HUDEP-2 (cell line): ENCODE measurements at regions not wholly inside any gene's neighbourhood (a gene's known extent, or its start where the extent isn't known, plus 50 kb on each side); places are given as distances from the start of the nearest gene placed in this dataset.
A peak's percentile ranks its signal among the peaks of the same experiment; 100 is the strongest.

Source experiments
- DNase-seq, 76 experiments: peaks; one replicate each; lab custom pipeline; 2025; ENCODE audit not compliant: unreplicated experiment in 76 of 76; lab: John Stamatoyannopoulos, UW

DNA sequence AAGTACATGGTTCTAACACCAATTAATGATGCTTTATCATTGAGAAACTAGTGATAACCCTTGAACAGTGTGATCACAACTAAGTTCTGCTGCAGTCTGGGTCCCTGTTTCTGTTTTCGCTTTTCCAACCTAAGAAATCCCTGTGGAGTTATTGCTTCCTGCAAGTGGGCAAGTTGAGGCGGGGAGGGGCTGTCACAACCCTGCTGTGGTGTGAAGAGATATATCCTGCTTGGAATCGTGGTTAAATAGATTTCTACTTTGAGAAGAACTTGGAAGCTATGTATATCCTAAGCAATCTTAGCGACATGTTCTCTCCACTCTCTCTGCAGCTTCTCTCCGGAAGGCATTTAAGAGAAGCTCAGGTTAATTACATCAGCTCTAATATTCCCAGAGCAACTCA lies 1223.6 kb downstream of the EPHA7 start:
- DNase-seq, result no peak

DNA sequence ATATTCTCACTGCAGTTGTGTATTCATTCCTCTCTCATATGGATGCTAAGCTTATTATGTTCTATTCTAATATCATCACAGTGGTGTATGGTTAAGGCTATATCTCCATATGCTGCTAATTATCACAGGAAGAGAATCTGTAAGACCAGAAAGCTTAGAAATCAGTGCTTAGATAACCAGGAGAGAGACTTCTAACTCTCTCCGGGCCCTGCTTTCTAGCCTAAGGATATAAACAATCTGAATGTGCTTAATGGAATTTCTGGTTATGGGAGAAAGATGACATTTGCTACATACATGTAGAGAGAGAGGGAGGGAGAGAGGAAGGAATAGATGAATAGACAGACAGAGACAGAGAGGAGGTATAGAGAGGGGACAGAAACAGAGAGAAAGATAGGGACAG lies 1231.3 kb downstream of the EPHA7 start:
- DNase-seq, result no peak

DNA sequence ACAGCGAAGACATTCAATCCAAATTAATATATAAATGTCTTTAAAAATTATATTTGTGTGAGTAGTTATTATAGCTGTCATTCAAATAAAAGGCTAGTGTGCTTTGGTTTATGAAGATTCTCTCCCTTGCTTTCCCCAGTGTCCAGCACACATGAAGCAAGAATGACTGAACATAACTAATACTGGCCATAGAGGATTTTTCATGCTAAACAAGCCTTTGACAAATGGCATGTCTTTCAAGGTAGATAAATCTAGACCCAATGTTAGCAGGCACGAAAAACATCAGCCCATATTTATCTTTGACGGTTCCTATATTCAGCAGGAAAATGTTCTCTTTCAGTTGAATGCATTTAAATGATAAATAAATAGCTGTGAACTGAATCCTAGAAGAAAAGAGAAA lies 1234.4 kb downstream of the EPHA7 start:
- DNase-seq, result no peak

DNA sequence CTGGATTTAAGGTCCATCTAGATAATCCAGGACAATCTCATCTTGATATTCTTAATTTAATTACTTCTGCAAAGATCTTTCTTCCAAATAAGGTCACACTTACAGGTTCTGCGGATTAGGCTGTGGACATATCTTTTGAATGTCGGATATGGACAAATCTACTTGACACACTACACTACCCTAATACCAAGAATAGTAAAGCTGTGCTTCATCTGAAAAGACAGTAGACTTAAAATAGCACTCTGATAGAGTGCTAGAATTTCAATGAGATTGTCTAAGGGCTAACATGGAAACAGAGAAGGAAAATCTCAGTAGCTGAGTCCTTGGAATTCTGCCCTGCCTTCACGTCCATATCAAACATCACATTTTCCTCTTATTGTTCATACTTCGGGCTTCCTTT lies 1238.0 kb downstream of the EPHA7 start:
- no peak for DNase-seq

DNA sequence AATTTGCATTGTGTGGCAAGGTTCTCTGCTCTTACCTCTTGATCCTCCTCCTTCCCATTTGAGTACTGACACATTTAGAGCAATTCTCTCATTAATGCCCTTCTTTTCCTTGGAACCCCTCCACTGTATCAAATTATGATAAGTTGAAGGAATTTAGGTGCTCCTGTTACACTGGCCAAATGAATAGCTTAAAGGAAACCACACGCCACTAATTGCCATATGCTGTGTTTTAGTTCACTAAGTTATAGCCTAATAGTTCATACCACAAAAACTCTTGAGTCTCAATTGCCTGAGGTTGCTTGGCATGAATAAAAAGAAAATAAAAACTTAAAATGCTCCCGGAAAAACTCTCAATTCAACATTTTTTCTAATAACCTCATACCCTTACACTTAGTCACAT lies 1239.3 kb downstream of the EPHA7 start:
- no peak for DNase-seq

DNA sequence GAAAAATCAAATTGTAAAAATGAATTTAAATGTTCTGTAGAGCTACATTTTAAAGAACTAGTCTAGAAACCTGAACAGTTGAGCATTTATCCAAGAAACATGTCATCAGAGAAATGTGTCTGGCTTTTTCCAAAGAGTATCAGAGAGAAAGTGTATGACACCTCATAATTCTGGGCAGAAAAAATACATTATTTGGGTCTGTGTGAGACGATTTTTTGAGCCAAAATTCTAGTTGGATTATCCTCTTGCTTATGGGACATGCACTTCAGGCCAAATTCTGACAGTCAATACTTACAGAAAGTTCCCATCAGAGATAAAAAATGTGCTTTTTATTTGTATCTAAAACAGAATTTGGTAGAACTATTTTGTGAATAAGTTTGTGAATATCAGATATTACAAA lies 1242.7 kb downstream of the EPHA7 start:
- no peak for DNase-seq

DNA sequence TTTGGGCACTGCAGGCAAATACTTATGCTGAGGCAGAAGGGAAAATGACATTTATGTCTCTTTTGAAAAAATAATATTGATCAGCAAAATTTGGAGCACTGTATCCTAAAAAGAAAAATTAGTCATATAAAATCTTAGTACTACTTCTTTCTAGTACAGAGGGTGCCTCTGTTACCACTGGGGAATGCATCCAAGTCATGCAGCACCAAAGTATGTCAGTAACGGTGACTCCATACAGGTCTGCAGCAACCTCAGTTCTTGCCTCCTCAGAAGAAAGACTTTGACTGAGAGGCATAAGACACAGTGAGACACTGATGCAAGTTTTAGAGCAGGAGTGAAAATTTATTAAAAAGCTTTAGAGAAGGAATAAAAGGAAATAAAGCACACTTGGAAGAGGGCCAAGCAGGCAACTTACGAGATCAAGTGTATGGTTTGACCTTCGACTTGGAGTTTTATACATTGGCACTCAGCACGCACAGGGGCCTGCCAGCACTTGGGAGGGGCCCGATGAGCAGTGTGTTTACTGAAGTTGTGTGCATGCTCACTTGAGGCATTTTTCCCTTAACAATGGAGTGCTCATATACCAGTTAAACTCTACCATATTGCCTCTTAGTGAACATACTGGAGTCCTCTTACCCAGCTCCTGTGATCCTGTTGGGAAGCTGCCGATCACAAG lies 1244.8 kb downstream of the EPHA7 start:
- DNase-seq, result no peak

DNA sequence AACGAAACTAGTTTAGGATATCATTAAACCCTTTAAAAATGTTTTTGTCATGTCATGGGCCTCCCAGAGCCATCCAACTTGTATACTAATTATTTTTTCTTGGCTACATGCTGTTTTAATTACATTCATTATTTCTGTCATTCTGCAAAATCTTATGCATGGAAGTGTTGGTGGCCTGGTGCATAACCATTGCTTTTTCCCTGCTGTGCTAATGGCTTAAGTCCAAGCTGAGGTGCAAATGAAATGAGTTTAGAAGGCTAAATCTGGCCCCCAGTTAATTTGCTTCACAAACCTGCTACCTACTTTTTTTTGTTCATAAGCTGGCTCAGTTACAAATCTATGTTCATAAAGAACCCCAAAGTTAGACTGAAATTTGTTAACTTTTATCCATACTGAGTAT lies 1249.9 kb downstream of the EPHA7 start:
- DNase-seq, result no peak

DNA sequence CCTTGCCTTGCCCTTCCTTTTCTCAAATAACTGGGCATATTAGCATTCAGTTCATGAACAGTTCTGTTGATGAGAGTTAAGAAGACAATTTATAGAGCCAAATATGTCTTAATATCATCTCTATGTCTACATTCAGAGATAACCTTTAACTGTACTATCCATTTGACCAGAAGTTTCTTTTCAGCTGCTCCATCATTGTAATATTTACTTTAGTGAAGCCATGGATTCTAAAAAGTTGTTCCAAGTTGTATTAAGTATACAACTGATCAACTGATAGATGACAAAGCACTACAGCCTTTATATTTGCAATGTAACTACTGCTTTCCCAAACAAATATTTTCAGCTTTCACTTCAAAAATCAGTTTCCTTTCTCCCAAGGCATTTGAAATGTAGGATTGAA lies 1252.7 kb downstream of the EPHA7 start:
- DNase-seq, result no peak

DNA sequence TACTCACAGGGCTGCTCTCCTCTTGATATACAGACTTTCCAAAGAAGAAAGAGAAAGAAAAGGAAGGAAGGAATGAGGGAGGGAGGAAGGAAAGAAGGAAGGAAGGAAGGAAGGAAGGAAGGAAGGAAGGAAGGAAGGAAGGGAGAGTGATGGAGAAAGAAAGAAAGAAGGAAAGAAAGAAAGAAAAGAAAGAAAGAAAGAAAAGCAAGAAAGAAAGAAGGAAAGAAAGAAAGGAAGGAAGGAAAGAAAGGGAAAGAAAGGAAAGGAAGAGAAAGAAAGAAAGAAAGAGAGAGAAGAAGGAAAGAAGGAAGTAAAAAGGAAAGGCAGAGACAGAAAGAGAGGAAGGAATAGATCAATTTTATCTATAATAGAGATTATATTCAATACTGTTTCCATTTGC lies 1257.4 kb downstream of the EPHA7 start:
- DNase-seq, result no peak

DNA sequence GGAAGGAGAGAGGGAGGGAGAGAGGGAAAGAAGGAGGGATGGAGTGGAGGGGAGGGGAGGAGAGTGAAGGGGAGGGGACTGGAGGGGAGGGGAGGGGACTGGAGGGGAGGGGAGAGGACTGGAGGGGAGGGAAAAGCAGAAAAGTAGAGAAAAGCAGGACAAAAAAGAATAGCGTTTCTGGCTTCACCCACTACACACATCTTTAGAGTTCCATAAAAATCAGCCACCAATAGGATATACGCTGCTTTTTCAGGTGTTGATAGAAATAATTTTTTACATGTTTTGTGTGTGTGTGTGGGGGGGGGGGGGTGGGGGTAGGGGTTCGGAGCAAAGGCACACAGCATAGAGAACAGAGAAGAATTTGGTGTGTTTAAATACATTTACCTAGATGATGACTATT lies 1259.1 kb downstream of the EPHA7 start:
- no peak for DNase-seq

DNA sequence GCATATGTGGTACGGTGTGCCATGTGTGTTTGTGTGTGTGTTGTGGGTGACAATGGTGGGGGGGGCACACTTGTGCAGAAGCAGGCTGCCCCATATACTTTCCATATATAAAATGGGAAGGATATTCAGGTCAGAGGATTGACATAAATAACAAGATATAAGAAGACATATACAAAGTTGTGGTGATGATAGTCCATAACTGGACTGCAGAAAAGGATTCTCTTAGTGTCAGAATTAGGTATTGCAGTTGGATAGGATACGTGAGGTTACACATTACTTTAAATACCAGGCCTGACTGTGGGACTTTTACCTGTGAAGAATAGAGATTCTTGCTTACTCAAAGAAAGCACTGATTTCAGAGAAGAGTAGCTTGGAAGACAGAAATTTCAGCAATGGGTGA lies 1260.3 kb downstream of the EPHA7 start:
- no peak for DNase-seq

DNA sequence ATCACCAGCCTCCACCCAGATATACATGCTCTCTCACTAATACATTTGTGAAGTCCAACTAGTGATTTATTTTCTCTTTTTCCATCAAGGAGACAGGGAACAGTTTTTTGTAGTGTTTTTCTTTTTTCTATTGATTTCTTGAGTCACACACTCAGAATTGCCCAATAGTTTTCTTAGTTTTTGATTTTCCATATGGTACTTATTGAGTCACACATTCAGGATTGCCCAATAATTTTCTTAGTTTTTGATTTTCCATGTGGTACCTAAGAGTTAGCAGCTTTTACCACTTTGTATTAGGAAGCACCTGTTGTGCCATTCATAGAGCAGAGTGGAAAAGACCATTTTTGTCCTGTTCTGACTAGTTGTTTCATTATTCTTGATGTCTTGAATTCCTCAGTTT lies 1268.8 kb downstream of the EPHA7 start:
- DNase-seq, result no peak

DNA sequence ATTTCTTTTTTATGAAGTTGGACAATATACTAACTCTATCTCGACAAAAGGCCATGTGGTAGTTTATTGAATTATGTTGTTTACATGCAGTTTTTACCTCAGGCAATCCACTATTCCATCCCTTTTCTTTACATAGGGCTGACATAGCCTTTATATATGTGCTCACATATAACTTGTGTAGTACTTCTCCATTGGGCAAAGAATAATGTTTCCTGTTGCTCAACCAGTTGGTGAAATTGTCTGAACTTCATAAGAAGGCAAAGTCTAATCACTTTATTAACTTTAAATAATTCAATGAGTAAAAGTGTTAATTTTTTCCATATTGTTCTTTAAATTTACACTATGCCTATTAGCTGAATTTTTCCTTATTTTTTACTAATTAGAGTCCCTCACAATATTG lies 1272.1 kb downstream of the EPHA7 start:
- no peak for DNase-seq

DNA sequence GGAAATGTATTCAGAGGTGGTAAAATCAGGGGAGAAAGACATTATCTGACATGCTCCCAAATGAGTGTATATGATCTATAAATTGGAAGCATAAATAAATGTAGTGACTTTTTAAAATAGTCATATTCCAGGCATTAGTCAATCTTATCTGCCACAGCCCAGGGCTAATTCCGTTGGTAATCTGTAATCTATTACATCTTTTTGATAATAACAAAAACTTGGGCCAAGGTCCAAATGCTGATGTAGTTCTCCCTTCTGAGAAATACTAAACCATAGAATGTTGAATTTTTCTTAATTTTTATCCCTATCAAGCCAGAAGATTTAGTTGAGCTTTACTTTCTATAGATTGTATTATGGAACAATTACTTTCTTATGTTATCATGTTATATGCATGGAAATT lies 1279.8 kb downstream of the EPHA7 start:
- DNase-seq, result no peak

DNA sequence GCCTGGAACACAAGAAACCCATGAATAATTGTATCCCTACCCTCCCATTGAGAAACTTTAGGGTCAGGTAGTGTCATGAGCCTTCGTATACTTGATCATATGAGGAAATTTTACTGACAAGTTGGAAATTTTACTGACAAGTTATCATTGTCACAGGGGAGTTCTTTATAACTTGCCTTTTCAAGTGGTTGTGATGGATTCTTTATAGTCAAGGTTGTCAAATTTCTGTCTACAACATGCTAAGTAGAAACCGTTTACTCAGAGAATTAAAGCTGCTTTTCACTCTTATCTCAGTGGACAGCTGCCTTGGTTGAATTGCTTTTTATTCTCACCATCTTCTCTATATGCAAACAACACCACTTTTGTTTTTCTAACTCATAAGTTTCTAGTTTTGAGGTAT lies 1286.4 kb downstream of the EPHA7 start:
- no peak for DNase-seq

DNA sequence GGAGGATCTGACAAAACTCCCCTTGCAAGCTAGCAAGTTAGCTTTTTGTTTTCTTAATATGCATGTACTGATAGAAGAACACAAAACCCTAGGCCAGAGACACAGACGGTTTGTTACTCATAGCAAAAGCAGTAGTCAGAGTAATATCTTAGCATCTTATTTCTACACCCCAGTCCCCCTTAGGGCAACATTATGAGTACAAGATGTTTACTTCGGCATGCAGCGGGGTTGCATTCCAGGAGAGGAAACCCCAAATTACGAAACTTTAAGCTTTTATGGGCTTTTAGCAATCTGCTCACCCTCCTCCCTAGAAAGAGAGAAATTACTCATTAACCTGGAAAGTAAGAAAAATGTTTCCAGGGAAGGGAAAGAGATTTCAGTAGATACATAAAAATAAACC lies 1286.9 kb downstream of the EPHA7 start:
- no peak for DNase-seq

DNA sequence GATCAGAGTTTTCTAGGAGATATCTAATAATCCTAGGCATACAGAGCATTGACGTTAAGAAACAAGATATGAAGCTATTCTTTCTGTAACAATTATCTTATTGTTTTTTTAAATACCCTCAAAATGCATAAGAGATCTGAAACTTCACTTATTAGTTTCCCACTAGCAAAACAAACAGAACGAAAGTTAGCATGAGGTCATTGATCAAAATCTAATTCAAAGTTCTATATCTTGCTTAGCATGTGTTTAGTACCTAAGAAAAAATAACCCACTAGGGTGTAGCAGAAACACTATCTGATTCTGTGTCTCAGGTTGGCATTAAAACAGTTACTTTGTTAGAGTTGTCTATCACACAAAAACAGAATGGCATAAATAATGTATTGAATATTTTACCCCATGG lies 1288.4 kb downstream of the EPHA7 start:
- no peak for DNase-seq

DNA sequence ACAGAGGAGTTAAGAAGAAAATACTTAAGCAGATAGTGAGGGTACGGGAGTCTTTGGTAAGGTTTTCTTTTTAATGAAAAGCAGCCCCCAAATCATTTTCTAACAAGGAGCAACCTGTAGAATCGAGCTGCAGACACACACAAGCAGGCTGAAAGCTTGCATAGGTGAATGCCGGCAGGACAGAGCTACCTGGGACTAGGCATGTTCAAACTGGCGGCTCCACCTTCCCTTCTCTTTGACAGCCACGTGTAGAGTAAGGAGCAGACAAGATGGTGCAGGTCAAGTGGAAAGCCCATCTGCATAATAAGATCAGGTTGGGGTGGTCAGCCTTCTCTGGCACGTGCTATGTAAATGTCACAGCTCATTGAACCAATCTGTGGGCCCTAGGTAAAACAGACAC lies 1292.4 kb downstream of the EPHA7 start:
- no peak for DNase-seq

DNA sequence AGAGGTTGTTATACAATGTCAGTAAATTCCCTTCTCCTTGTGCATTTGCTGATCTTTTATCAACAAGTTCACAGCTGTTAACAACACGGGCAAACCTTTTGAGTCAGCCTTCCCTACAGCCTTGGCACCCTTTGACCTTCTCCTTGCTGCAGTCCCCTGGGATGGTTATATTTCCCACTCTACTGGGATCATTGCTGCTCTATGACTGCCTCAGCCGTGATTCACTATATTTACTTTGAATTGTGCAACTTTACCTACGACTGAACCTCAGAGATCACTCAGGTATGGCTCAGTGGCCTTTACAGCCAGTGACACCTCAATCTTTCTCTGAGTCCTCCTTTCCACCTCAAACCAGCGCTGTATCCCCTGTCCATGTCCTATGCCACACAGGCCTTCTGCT lies 1293.3 kb downstream of the EPHA7 start:
- DNase-seq, result no peak

DNA sequence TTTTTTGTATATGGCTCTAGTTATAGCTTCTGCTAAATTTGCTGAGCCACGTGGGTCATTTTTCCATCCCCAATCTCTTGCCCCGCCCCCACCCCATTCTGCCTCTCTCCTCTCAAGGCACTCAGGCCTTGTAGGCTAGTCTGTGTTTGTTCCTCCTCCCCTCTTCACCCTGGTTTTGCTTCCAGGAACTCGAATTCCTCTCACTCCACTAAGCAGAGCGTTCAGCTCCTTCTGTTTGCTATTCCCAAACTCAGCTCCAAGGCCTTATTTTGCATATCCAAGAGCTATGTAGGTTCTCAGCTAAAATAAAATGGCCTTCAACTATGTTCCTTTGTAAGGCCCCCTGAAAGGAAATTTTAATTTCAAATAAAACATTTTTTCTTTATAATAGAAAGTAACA lies 1293.7 kb downstream of the EPHA7 start:
- no peak for DNase-seq

DNA sequence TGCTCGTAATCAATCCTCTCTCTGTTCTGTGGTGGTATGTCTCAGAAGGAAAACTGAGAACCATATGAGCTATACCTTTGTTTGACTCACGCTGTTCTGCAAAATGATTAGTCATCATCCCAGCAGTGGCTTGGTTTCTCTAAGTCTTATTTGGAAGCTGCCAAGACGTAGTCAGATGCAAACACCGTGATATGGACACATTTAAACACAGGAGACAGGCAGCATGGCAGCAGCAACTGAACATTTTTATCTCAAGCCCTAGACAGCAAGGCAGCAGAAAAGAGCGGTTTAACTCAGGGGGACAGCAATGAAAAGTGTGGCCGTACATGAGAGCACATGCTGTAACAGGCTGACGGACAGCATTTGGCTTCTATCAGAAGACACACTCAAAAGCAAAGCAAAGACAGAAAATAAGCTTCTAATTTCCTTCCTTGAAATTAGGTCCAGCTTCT lies 1295.1 kb downstream of the EPHA7 start:
- DNase-seq, result peak in 6 of 76 experiments; percentile 10 to 45 (median 26)

DNA sequence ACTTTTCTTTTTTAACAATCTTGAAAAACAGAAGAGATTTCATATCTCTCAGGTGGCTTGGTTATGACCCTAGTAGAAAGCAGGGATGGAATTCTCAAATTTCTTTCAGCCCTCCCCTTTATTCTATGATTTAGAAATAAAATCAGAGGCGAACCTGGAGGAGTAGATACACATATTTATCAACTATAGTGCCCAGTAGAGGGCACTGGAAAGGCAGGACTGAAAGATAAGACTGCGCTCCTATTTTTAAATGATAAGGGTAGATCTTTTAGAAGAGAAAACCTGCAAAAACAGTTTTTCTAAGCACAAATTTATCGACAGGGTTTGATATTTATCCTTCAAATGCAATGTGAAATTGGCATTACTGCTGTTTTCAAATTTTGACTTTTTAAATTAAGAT lies 1296.6 kb downstream of the EPHA7 start:
- DNase-seq, result no peak
